H9 (cell line): ENCODE measurements at regions not wholly inside any gene's neighbourhood (a gene's known extent, or its start where the extent isn't known, plus 50 kb on each side); places are given as distances from the start of the nearest gene placed in this dataset.

Source experiments
- DNase-seq: peaks from one replicate; pipeline ENCODE4 v3.0.0-alpha.2; 2017
- H2AFZ ChIP-seq: one replicate; pipeline ENCODE4 v1.6.1; 2013; ENCODE audit warnings: mild to moderate bottlenecking, low read length, control low read depth, moderate library complexity
- H2AK5ac ChIP-seq: 2 replicates; pipeline ENCODE4 v1.6.1; 2013; ENCODE audit warnings: low read length, control low read depth, mixed read lengths; ENCODE audit not compliant: insufficient read length
- H2BK120ac ChIP-seq: one replicate; pipeline ENCODE4 v1.6.1; 2013; ENCODE audit warnings: low read depth, mild to moderate bottlenecking, low read length, control low read depth, inconsistent platforms; ENCODE audit not compliant: poor library complexity, severe bottlenecking
- H2BK12ac ChIP-seq: 2 replicates; pipeline ENCODE4 v1.6.1; 2013; ENCODE audit warnings: low read length, control low read depth, mixed read lengths, low read depth; ENCODE audit not compliant: insufficient read length
- H2BK15ac ChIP-seq: 2 replicates; pipeline ENCODE4 v1.6.1; 2013; ENCODE audit warnings: low read depth, low read length, control low read depth
- H2BK20ac ChIP-seq: one replicate; pipeline ENCODE4 v1.6.1; 2013; ENCODE audit warnings: low read depth, mild to moderate bottlenecking, low read length, control low read depth, inconsistent platforms; ENCODE audit not compliant: poor library complexity, severe bottlenecking
- H2BK5ac ChIP-seq: 2 replicates; pipeline ENCODE4 v1.6.1; 2013; ENCODE audit warnings: low read length, control low read depth, mixed read lengths; ENCODE audit not compliant: insufficient read length
- H3K14ac ChIP-seq: 2 replicates; pipeline ENCODE4 v1.6.1; 2013; ENCODE audit warnings: low read length, control low read depth; ENCODE audit not compliant: insufficient read depth
- H3K18ac ChIP-seq: 2 replicates; pipeline ENCODE4 v1.6.1; 2013; ENCODE audit warnings: low read depth, mild to moderate bottlenecking, mixed read lengths, low read length, control low read depth; ENCODE audit not compliant: insufficient read length
- H3K23ac ChIP-seq: 2 replicates; pipeline ENCODE4 v1.6.1; 2013; ENCODE audit warnings: low read length, control low read depth, mixed read lengths, low read depth; ENCODE audit not compliant: insufficient read length
- H3K23me2 ChIP-seq: 2 replicates; pipeline ENCODE4 v1.6.1; 2013; ENCODE audit warnings: low read depth, mild to moderate bottlenecking, mixed read lengths, low read length, control low read depth; ENCODE audit not compliant: insufficient read length, poor library complexity, severe bottlenecking
- H3K27ac ChIP-seq: 2 replicates; pipeline ENCODE4 v1.5.1; 2013; ENCODE audit warnings: low read length, control low read depth, mixed read lengths, low read depth; ENCODE audit not compliant: insufficient read length
- H3K27me3 ChIP-seq: 2 replicates; pipeline ENCODE4 v1.6.1; 2013; ENCODE audit warnings: low read length, control low read depth, inconsistent platforms; ENCODE audit not compliant: insufficient read depth
- H3K4ac ChIP-seq: 2 replicates; pipeline ENCODE4 v1.6.1; 2013; ENCODE audit warnings: low read depth, mild to moderate bottlenecking, control low read depth, inconsistent platforms, low read length, moderate library complexity
- H3K4me1 ChIP-seq: 2 replicates; pipeline ENCODE4 v1.6.1; 2013; ENCODE audit warnings: low read length, control low read depth, inconsistent platforms; ENCODE audit not compliant: insufficient read depth
- H3K4me2 ChIP-seq: 2 replicates; pipeline ENCODE4 v1.6.1; 2013; ENCODE audit warnings: low read length, control low read depth, mixed read lengths; ENCODE audit not compliant: insufficient read length, insufficient read depth
- H3K56ac ChIP-seq: 2 replicates; pipeline ENCODE4 v1.6.1; 2013; ENCODE audit warnings: low read depth, mild to moderate bottlenecking, mixed read lengths, low read length, control low read depth; ENCODE audit not compliant: insufficient read length
- H3K79me1 ChIP-seq: 2 replicates; pipeline ENCODE4 v1.6.1; 2013; ENCODE audit warnings: low read depth, mild to moderate bottlenecking, moderate library complexity, low read length, control low read depth, inconsistent platforms; ENCODE audit not compliant: insufficient read depth, poor library complexity, severe bottlenecking
- H3K79me2 ChIP-seq: 2 replicates; pipeline ENCODE4 v1.6.1; 2013; ENCODE audit warnings: low read length, control low read depth, inconsistent platforms; ENCODE audit not compliant: insufficient read depth
- H3K9ac ChIP-seq: 2 replicates; pipeline ENCODE4 v1.6.1; 2013; ENCODE audit warnings: low read length, control low read depth, mixed read lengths; ENCODE audit not compliant: insufficient read length; ENCODE audit errors: extremely low read depth
- H3K9me3 ChIP-seq: one replicate; pipeline ENCODE4 v1.6.1; 2013; ENCODE audit warnings: low read depth, low read length, inconsistent platforms; ENCODE audit not compliant: control insufficient read depth
- H3T11ph ChIP-seq: one replicate; pipeline ENCODE4 v1.6.1; 2013; ENCODE audit warnings: mild to moderate bottlenecking, low read length, control low read depth, inconsistent platforms
- H4K20me1 ChIP-seq: one replicate; pipeline ENCODE4 v1.6.1; 2013; ENCODE audit not compliant: control insufficient read depth, insufficient read length, insufficient read depth
- H4K5ac ChIP-seq: 2 replicates; pipeline ENCODE4 v1.6.1; 2013; ENCODE audit warnings: low read depth, mild to moderate bottlenecking, mixed read lengths, low read length, control low read depth; ENCODE audit not compliant: insufficient read length
- H4K8ac ChIP-seq: replicated peaks from 2 replicates; pipeline ENCODE4 v1.6.1; 2013; ENCODE audit warnings: low read length, control low read depth, mixed read lengths, low read depth; ENCODE audit not compliant: insufficient read length
- H4K91ac ChIP-seq: 2 replicates; pipeline ENCODE4 v1.6.1; 2013; ENCODE audit warnings: low read depth, mild to moderate bottlenecking, moderate library complexity, mixed read lengths, low read length, control low read depth; ENCODE audit not compliant: insufficient read length
- H3K27ac Mint-ChIP-seq, 3 experiments: 2 replicates in 2 of 3; 3 replicates in 1 of 3; pipeline ENCODE4 v1.8.0; 2020 to 2021; ENCODE audit warnings: mixed read lengths in 3 of 3, mild to moderate bottlenecking in 1 of 3, moderate library complexity in 1 of 3
- H3K27me3 Mint-ChIP-seq: 2 replicates; pipeline ENCODE4 v1.8.0; 2021; ENCODE audit warnings: low read depth, mild to moderate bottlenecking, moderate library complexity, mixed read lengths
- H3K36me3 Mint-ChIP-seq, 3 experiments: 2 replicates in 2 of 3; 3 replicates in 1 of 3; pipeline ENCODE4 v1.8.0; 2020 to 2021; ENCODE audit warnings: low read depth in 3 of 3, mixed read lengths in 3 of 3; ENCODE audit not compliant: insufficient read depth in 1 of 3
- H3K4me1 Mint-ChIP-seq, 2 experiments: 2 replicates each; pipeline ENCODE4 v1.8.0; 2020; ENCODE audit warnings: mixed read lengths in 2 of 2
- H3K4me3 Mint-ChIP-seq, 2 experiments: 2 replicates in 1 of 2; 3 replicates in 1 of 2; pipeline ENCODE4 v1.8.0; 2020 to 2021; ENCODE audit warnings: mild to moderate bottlenecking in 2 of 2, mixed read lengths in 2 of 2, moderate library complexity in 1 of 2
- H3K9me3 Mint-ChIP-seq, 2 experiments: 2 replicates in 1 of 2; 3 replicates in 1 of 2; pipeline ENCODE4 v1.8.0; 2020; ENCODE audit warnings: mild to moderate bottlenecking in 2 of 2, mixed read lengths in 2 of 2, moderate library complexity in 1 of 2
- CTCF ChIP-seq: fragments of 200-600 bp; sonication (generic); conservative IDR thresholded peaks from 3 replicates; pipeline ENCODE4 v1.8.0; 2021; ENCODE audit warnings: antibody characterized with exemption, mild to moderate bottlenecking
- WGBS: extraction: QIAGEN DNeasy Blood & Tissue Kit; methylation state at CpG from one replicate; pipeline ENCODE4 v1.1.7; 2013; ENCODE audit warnings: missing lambda C conversion rate, low lambda C conversion rate, mixed read lengths; ENCODE audit not compliant: insufficient read length; ENCODE audit errors: extremely low coverage; 5-methylcytosine and 5-hydroxymethylcytosine counted together

GRCh38 chr10:28384557-28384956 is 81.7 kb upstream of the MPP7 start:
- no peak overlapping the region for H2BK15ac ChIP-seq
- H3K79me1 ChIP-seq: no peaks in the 10 kb centered on the region
- H3K27me3 ChIP-seq: no peaks in the 10 kb centered on the region
- H2BK12ac ChIP-seq: no peak overlapping the region
- no peak overlapping the region for H3K27ac ChIP-seq
- H2BK5ac ChIP-seq: no peak overlapping the region
- H3K4ac ChIP-seq: no peak overlapping the region
- no peak overlapping the region for H4K5ac ChIP-seq
- H3K27ac Mint-ChIP-seq: no peak overlapping the region
- H3K23ac ChIP-seq: no peak overlapping the region
- no peak overlapping the region for H3K56ac ChIP-seq
- H3K79me2 ChIP-seq: no peaks in the 10 kb centered on the region
- no peak overlapping the region for H3K14ac ChIP-seq
- H2AK5ac ChIP-seq: no peak overlapping the region
- H2BK20ac ChIP-seq: no peak overlapping the region
- no peak overlapping the region for H2BK120ac ChIP-seq
- H3K4me1 ChIP-seq: no peaks in the 10 kb centered on the region
- H3K4me1 Mint-ChIP-seq: 0 out of 4 replicates have a peak, but pooled peaks cover 0 to 2% of the 10 kb centered on the region in 2 experiments
- no peak overlapping the region for H3K4me2 ChIP-seq
- no peaks in the 10 kb centered on the region for H3K23me2 ChIP-seq
- no peak for DNase-seq
- peaks cover 2% of the 10 kb centered on the region for H3K27me3 Mint-ChIP-seq
- no peaks in the 10 kb centered on the region for H4K20me1 ChIP-seq
- TF ChIP-seq CTCF: no peak
- H3K9me3 ChIP-seq: no peaks in the 10 kb centered on the region
- H4K91ac ChIP-seq: no peak overlapping the region
- no peak overlapping the region for H3K4me3 Mint-ChIP-seq
- H2AFZ ChIP-seq: no peak overlapping the region
- H3T11ph ChIP-seq: no peak overlapping the region
- no peaks in the 10 kb centered on the region; a peak in 1 of 5 replicates for H3K9me3 Mint-ChIP-seq
- WGBS: 100% methylated on average over 1 of the region's 2 CpGs
- H4K8ac ChIP-seq: no peak overlapping the region
- H3K36me3 Mint-ChIP-seq: no peaks in the 10 kb centered on the region
- H3K9ac ChIP-seq: no peak overlapping the region
- H3K18ac ChIP-seq: no peak overlapping the region
